Posterior vena cava (tissue), 2 donors: ENCODE measurements at regions not wholly inside any gene's neighbourhood (a gene's known extent, or its start where the extent isn't known, plus 50 kb on each side); places are given as distances from the start of the nearest gene placed in this dataset.
"Not testable (repeated sequence)": the region's sequence is repeated elsewhere in the genome, so short reads cannot be mapped to it uniquely, and the experiment has no call there.

Source experiments
- DNase-seq: peaks from one replicate; pipeline ENCODE4 v3.0.0-alpha.2; 2020; ENCODE audit warnings: low spot score
- intact Hi-C, 2 donors: fragments of 100-400 bp; cut with DNase I; formaldehyde crosslinking; loops; one replicate each; pipeline versions ENCODE4 v1.14.1 to v1.14.2; 2022 to 2023
- donor health status: DM: yes; HTN: yes; CAD: no.
- donor health status: DM: yes; HTN: yes; CAD: no.

GRCh38 chr4:24373704-24374103, 210.7 kb downstream of the DHX15 start:
- intact Hi-C loops = no loop called here
- no peak for DNase-seq

- DNase-seq = no peak
Observed at GRCh38 chr4:24372881-24373280, 211.5 kb downstream of the DHX15 start.

GRCh38 chr4:24372341-24372740, 212.0 kb downstream of the DHX15 start:
- intact Hi-C loops = no loop called here
- no peak for DNase-seq

More at GRCh38 chr4:24372881-24373280, 211.5 kb downstream of the DHX15 start:
- intact Hi-C loops = no loop called here

- intact Hi-C loops = no loop called here
- no peak for DNase-seq
Observed at GRCh38 chr4:24370421-24370820, 213.9 kb downstream of the DHX15 start.

GRCh38 chr4:24369507-24370029, 214.8 kb downstream of the DHX15 start:
- no peak for DNase-seq
- intact Hi-C loops = no loop called here

- intact Hi-C loops = no loop called here
- DNase-seq = no peak
Observed at GRCh38 chr4:24368801-24369200, 215.6 kb downstream of the DHX15 start.

GRCh38 chr4:24364852-24365251, 219.5 kb downstream of the DHX15 start:
- DNase-seq = no peak
- intact Hi-C loops = loop anchor here in 1 of 2 donors (5.0 kb wide), 1 partner anchor 257 kb away; no protein-coding TSS in a partner anchor

- no peak for DNase-seq
- intact Hi-C loops = loop anchor here in 1 of 2 donors (5.0 kb wide), 1 partner anchor 258 kb away; no protein-coding TSS in a partner anchor
Observed at GRCh38 chr4:24364249-24364648, 220.1 kb downstream of the DHX15 start.

GRCh38 chr4:24363751-24364150, 220.6 kb downstream of the DHX15 start:
- intact Hi-C loops = loop anchor here in 1 of 2 donors (5.0 kb wide), 1 partner anchor 259 kb away; no protein-coding TSS in a partner anchor
- DNase-seq = no peak

- intact Hi-C loops = no loop called here
- DNase-seq = no peak
Observed at GRCh38 chr4:24352112-24352511, 232.2 kb downstream of the DHX15 start.

GRCh38 chr4:24349168-24349996, 235.0 kb downstream of the DHX15 start:
- intact Hi-C loops, DNase-seq: not testable (repeated sequence)

GRCh38 chr4:24339260-24339659, 245.1 kb downstream of the DHX15 start:
- intact Hi-C loops = no loop called here
- DNase-seq = no peak

GRCh38 chr4:24337451-24338190, 246.7 kb downstream of the DHX15 start:
- intact Hi-C loops = no loop called here
- DNase-seq = no peak

- intact Hi-C loops = no loop called here
- DNase-seq = no peak
Observed at GRCh38 chr4:24335616-24336015, 248.7 kb downstream of the DHX15 start.

- no peak for DNase-seq
- intact Hi-C loops = no loop called here
Observed at GRCh38 chr4:24334906-24335305, 249.4 kb downstream of the DHX15 start.

- intact Hi-C loops = no loop called here
- DNase-seq = no peak
Observed at GRCh38 chr4:24330573-24330972, 253.8 kb downstream of the DHX15 start.

GRCh38 chr4:24330172-24330571, 254.2 kb downstream of the DHX15 start:
- intact Hi-C loops = no loop called here
- DNase-seq = no peak

- no peak for DNase-seq
- intact Hi-C loops = no loop called here
Observed at GRCh38 chr4:24328711-24329110, 255.6 kb downstream of the DHX15 start.

GRCh38 chr4:24328310-24328709, 256.0 kb downstream of the DHX15 start:
- intact Hi-C loops = no loop called here
- DNase-seq = no peak

- no peak for DNase-seq
- intact Hi-C loops = no loop called here
Observed at GRCh38 chr4:24322995-24323394, 261.4 kb downstream of the DHX15 start.
